ENCODE measurements at regions not wholly inside any gene's neighbourhood (a gene's known extent, or its start where the extent isn't known, plus 50 kb on each side); places are given as distances from the start of the nearest gene placed in this dataset.
"Not testable (repeated sequence)": the region's sequence is repeated elsewhere in the genome, so short reads cannot be mapped to it uniquely, and the experiment has no call there.

DNA sequence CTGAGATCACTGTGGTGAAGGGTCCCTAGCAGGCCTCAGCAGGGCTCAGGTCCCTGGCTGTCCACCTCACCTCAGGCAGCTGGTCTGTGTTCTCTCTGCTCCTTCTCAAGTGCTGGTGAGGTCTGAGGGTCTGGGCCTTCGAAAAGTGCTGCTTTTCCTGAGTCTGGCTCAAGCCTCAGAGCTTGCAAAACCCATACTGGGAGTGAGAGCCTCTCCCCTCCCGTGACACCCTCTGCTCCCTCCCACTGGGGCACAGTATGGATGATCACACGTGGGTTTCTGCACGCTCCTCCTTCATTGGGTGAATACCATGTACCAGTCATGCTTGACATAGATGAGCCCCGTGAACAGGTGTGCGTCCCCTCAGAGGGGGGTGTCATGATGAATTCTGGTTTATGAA lies 73.3 kb upstream of the WASF3 start:
- DNase-seq = no peak

DNA sequence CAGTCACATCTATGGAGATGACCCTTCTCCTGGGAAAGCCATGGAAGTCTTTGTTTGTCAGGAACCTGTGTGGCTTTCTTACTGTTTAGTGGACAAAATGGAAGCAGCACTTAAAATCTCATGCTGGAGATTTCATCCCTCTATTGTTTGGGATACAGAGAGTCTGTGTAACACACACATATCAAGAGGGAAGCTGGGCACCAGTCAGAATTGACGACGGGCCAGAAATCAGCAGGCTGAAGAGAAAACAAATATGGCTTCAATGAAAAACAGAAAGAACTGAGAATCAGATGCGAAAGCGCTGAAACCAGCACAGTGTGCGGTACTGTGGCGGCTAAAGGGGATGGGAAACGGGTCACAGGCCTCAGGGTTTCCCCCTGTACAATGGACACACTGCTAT lies 72.2 kb upstream of the WASF3 start:
- DNase-seq = no peak

DNA sequence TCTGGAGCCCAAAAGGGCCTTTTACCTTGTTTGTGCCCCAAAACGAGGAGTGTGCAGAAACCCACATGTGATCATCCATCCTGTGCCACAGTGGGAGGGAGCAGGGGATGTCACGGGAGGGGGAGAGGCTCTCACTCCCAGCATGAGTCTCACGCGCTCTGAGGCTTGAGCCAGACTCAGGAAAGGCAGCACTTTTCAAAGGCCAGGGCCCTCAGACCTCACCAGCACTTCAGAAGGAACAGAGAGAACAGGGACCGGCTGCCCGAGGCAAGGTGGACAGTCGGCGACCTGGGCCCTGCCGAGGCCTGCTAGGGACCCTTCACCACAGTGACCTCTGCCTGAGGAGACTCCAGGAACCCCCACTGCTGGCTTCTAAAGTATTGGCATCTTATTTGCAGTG lies 71.7 kb upstream of the WASF3 start:
- no peak for DNase-seq

- no peak for DNase-seq
These were observed 70.9 kb upstream of the WASF3 start for GRCh38 chr13:26486550-26486949.

DNA sequence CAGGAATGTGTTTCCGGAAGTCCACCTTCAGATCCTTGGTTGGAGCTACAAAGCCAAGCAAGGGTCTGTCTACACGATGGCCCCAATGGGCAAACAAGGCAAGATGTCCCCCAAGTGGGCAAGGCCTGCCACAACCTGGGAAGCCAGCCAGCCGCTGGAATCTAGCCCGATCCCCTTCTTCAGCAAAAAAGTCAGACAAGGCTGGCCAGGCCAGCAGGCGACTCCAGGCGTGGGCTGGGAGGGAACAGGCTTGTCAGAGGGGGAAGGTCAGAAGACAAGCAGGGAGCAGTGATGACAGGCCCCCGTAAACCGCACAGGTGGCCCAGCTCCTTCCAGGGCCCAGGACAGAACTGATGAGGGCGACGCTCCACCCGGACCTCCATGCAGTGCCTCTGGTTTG lies 69.7 kb upstream of the WASF3 start:
- no peak for DNase-seq

DNA sequence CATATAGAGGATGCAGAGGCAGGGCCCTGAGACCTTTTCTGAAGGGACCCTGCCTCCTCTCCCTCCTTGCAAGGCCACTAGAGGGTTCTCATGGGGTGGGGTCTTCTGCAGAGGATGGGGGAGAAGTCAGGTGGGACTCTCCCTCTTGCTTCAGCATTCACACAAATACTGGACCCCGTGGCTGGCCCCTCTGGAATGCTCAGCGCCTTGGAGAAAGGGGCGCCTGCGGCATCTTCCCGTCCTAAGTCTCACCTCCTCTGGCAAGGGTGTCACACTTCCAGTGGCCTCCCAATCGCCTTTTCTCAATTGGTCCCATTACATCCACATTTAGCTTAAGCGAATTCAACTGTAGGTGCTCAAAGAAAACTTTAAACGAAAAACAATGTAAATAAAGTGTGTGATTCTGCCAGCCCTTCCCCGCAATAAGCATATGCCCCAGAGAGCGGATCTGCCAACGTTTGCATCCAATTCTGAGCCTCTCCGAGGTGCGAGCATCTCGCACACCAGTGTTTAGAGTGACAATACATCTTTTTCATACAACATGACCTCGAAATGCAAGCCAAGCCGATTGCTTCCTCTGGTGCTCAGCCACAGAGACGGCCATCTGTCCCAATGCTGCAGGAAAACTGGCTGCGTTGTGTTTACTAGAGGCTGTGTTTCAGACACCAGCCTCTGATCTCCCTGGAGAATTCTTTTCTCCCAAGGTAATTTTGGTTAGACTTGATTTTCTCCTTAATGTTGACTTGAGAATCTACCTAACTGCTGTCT lies 69.1 kb upstream of the WASF3 start:
- no peak for DNase-seq

GRCh38 chr13:26492301-26492700 lies 65.2 kb upstream of the WASF3 start:
- DNase-seq = not testable (repeated sequence)

DNA sequence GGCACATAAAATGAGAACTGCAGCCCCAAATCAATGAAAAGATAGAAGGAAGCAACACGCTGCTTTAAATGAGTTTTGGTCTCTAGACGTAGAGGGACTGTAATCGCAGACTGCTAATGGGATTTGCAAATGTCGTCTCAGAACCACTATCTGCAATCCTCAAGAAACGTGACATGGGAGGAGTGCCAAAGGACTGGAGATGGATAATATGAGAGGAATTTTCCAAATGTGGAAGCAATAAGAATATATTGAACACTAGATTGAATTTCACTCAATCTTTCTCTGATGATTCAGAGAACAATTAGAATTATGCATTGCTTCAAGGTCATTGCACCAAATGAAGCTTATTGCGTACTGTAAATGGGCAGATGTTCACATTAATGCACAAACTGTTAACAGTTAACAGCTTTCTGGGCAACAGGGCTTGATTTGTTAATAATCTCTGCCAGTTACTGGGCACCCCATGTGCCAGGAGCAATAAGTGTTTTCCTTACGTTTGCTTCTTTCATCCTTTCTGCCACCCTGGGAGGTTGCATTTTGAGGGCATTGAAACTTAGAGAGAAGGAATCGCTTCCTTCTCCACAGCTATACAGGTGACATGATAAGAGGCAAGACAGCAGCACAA lies 62.8 kb upstream of the WASF3 start:
- DNase-seq = no peak

GRCh38 chr13:26495750-26496149 lies 61.7 kb upstream of the WASF3 start:
- no peak for DNase-seq

DNA sequence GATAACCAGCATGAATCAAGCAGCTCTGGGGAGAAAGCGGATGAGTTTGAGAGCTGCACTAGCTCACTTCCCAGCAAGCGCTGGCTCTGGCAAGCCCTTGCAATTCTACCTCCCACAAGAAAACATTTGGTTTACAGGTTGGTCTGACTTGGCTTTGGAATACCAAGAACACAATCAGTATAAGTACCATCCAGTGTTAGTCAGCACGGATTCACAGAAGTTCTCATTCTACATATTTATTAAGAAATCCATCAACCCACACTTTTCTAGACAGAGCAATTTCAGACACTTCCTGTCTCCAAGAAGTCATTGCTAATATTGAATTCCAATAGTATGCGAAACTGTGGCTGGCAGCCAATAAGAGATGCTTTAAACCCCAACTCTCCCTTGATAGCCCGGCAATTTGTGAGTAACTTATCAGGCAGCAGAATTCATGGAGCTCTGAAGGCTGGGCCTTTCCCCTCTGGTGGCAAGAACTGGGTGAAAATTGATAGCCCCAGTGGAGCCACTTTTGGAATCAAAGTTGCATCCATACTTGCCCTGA lies 59.4 kb upstream of the WASF3 start:
- no peak for DNase-seq

DNA sequence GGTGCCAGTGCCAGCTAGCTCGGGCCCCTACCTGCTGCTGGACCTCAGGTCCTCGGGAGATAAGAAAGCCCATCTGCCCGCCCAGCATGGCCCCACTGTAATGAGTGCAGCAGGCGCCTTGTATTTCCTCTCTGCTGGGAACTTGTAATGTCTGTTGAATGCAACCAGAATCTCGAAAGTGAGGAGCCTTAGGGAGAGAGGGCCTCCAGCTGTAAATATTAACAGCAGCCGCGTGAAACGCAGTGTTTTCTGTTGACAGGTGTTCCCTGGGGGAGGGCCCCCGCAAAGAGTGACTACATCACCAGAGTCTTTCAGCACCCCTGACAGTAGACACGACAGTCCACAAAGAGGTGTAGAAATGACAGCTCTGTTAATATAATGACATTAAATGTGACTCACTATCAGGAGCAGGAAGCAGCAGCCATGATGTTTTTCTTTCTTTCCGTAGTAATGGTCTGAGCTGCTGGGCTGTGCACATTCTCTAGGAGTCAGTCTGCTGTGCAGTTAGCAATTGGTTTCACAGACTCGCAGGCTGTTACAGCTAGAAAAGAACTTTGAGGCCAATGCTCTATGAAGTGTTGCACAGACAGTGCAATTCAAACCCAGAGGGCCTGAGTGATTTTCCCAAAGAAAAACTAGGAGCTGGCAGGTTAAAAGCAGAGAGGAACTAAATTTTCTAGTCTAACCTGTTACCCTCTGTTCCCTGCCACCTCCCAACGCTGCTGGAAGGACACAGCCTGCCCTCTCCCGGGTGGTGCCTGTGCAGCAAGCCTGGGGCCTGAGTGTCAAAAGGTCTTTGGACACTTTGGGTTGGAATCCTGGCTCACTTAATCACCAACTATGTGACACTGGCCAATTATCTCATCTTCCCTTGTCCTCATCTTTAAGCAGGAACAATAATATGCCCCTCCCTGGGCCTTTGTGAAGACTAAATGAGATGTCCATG lies 58.6 kb upstream of the WASF3 start:
- no peak for DNase-seq

DNA sequence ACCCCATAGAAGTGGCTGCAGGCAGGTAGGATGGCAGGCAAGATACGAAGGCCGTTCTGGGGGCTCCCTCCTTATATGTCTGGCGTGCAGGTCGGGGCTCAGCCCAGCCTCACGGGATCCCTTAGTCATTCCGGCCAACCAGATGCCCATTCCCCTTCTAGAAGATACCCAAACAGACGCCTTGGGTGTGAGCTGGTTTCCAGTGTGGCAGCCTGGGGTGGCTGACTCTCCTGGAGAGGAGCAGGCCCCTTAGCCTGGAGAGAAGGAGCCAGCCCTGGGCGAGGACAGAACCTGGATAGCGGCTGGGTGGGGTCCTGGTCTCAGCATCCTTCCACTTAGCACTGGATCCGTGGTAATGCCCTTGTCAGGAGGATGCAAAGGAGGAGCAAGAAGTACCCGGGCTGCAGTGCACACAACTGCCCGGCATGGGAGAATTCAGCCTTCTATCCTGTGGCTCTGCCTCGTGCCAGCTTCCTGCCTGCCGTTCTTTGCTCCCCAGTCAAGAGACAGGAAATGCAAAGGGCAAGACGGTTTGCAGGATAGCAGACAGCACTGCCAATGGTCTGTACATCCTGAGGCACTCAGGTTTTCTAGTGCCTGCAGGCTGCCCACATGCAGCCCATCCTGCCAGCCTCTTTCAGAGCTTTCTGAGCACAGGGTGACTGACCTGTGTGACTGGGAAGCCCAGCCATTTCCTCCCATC lies 56.7 kb upstream of the WASF3 start:
- no peak for DNase-seq

DNA sequence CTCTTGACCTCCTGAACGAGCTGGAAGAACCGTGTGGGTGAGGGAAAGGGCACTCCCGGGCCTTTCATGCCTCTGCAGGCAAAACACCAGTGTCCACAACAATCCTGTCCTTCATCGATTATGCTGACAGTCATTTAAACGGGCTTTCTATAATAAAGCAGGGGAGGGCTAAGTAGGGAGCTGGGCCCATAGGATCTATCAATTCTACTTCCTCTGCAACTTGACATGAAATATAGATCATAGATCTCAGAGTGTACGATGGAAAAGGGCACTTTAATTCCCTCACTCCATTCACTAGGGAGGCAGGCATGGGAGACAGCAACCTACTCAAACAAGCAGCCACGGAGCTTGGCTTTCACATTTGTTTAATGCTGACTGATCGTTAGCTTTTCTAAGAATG lies 55.8 kb upstream of the WASF3 start:
- no peak for DNase-seq

DNA sequence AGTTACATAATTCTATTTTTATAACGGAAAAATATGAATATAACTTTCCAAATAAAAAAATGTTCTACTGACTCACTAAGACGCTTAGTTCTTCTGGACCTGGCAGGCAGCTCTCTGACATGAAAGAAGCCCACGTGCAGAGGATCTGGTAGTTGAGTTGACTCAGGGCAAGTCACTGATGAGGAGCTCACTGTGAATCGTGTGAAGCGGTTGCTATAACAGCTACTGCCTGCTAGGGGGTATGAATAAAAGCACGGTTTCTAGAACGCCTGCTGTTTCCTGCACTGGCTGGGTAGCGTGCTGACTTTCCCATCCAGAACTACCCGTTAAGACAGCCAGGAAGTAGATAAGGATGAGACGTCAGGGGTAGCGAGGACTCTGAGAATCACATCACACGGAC lies 54.7 kb upstream of the WASF3 start:
- peak; percentile 66 for DNase-seq

- DNase-seq = no peak
These were observed 53.5 kb upstream of the WASF3 start for GRCh38 chr13:26503826-26504594.

All from islet precursor cell (in vitro differentiated cells).